ENCODE measurements at regions not wholly inside any gene's neighbourhood (a gene's known extent, or its start where the extent isn't known, plus 50 kb on each side); places are given as distances from the start of the nearest gene placed in this dataset.

DNA sequence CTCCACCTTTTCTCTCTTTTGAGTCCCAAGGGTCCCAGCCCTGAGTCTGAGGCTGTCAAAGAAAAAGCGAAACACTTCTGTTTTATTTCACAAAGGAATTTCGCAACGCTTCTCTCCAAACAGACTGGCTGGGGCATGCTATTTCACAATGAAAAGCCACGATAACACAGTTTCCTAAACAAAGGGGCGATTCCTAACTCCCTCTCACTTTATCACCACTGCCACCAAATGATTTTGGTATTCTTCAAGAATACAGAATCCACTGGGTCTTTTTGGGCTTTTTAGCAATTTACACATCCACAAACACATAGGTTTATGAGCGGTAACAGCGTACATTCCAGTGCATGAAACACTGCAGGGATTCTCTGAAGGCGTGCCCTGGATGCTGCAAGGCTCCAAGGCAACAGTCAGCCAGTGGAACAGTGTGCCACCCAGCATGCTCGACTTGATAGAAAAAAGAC, 161.2 kb downstream of the DAD1 start:
- no peaks in the 10 kb centered on the region for H3K27me3 Mint-ChIP-seq (ENCODE audit: low read depth)
- TF ChIP-seq, protein P1, sequence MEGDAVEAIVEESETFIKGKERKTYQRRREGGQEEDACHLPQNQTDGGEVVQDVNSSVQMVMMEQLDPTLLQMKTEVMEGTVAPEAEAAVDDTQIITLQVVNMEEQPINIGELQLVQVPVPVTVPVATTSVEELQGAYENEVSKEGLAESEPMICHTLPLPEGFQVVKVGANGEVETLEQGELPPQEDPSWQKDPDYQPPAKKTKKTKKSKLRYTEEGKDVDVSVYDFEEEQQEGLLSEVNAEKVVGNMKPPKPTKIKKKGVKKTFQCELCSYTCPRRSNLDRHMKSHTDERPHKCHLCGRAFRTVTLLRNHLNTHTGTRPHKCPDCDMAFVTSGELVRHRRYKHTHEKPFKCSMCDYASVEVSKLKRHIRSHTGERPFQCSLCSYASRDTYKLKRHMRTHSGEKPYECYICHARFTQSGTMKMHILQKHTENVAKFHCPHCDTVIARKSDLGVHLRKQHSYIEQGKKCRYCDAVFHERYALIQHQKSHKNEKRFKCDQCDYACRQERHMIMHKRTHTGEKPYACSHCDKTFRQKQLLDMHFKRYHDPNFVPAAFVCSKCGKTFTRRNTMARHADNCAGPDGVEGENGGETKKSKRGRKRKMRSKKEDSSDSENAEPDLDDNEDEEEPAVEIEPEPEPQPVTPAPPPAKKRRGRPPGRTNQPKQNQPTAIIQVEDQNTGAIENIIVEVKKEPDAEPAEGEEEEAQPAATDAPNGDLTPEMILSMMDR (IDR thresholded peaks at IDR 0.05) = no peak
- peak overlapping the region; percentile 81 for H3K27ac Mint-ChIP-seq (ENCODE audit: unreplicated experiment)
- H3K36me3 Mint-ChIP-seq (ENCODE audit: low read depth) = no peaks in the 10 kb centered on the region
- no peak for DNase-seq (ENCODE audit: low spot score)
- H3K9me3 Mint-ChIP-seq (ENCODE audit: low read depth) = no peaks in the 10 kb centered on the region
- peak overlapping the region; percentile 52 for H3K4me3 Mint-ChIP-seq (ENCODE audit: unreplicated experiment)
- H3K4me1 Mint-ChIP-seq (ENCODE audit: low read depth) = peaks cover 53% of the 10 kb centered on the region

DNA sequence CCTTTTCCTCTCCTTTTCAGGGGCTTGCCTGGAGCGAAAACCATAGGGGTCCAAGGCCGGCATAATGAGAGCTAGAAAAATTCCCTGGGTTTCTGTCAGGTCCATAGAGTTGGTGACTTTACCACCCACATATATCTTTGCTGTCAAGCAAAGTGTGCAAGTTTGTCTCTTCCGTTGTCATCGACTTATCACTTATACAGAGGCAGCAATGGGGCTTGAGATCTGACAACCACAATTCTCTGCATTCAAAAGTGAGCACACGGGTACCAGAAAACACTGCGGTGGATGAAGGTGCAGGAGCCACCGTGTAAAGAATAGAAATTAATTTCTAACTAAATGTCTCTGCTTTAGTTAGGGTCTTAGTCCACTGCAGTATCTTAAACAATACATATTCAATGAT, 162.3 kb downstream of the DAD1 start:
- Mint-ChIP-seq H3K4me3 (ENCODE audit: unreplicated experiment) (no peak overlapping the region), H3K27me3 (ENCODE audit: low read depth) (no peaks in the 10 kb centered on the region), H3K9me3 (ENCODE audit: low read depth) (no peaks in the 10 kb centered on the region), H3K27ac (ENCODE audit: unreplicated experiment) (no peak overlapping the region), H3K36me3 (ENCODE audit: low read depth) (no peaks in the 10 kb centered on the region), H3K4me1 (ENCODE audit: low read depth) (peaks cover 43% of the 10 kb centered on the region)
- no peak for DNase-seq (ENCODE audit: low spot score)
- TF ChIP-seq, protein P1 (IDR thresholded peaks at IDR 0.05) = no peak

DNA sequence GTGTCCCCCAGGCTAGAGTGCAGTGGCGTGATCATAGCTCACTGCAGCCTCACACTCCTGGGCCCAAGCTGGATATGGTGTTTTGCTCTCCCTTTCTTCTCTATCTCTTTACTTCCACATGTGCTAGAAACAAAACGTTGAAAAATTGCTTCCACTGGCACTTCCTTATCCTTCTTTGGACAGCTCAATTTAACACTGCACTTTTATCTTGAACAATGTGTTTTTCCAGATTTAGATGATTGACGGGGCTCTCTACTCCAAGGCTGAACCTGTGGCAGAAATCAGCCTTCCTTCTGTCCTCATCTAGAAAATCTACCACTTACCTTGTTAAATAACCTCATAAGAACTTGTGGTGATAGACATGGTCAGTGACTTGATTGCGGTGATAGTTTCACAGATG, 165.1 kb downstream of the DAD1 start:
- Mint-ChIP-seq H3K36me3 (ENCODE audit: low read depth) (no peaks in the 10 kb centered on the region), H3K4me3 (ENCODE audit: unreplicated experiment) (no peak overlapping the region), H3K27ac (ENCODE audit: unreplicated experiment) (no peak overlapping the region), H3K27me3 (ENCODE audit: low read depth) (no peaks in the 10 kb centered on the region), H3K4me1 (ENCODE audit: low read depth) (peaks cover 34% of the 10 kb centered on the region), H3K9me3 (ENCODE audit: low read depth) (no peaks in the 10 kb centered on the region)
- no peak for DNase-seq (ENCODE audit: low spot score)
- TF ChIP-seq, protein P1 (IDR thresholded peaks at IDR 0.05) = no peak

DNA sequence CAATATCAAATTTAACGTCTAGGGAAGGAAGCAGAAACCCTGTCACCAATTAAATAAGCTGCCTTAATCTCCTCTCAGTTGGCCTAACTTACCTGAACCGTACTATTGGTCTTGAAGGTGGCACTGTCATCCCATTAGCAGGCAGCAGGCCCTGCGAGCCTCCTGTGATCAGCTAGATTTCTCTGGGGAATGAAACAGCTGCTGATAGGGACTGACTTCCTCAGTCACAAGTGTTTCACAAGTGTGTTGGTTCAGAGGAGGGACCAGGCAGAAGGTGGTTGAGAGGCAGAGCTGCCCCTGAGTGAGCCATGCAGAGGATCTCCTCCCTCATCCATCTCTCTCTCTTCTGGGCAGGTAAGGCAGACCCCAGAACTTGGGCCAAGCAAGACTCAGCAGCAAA, 166.8 kb downstream of the DAD1 start:
- TF ChIP-seq, protein P1 (IDR thresholded peaks at IDR 0.05) = no peak
- Mint-ChIP-seq H3K9me3 (ENCODE audit: low read depth) (no peaks in the 10 kb centered on the region), H3K27ac (ENCODE audit: unreplicated experiment) (no peak overlapping the region), H3K4me1 (ENCODE audit: low read depth) (peaks cover 20% of the 10 kb centered on the region), H3K27me3 (ENCODE audit: low read depth) (no peaks in the 10 kb centered on the region), H3K4me3 (ENCODE audit: unreplicated experiment) (no peak overlapping the region), H3K36me3 (ENCODE audit: low read depth) (no peaks in the 10 kb centered on the region)
- DNase-seq (ENCODE audit: low spot score) = no peak

DNA sequence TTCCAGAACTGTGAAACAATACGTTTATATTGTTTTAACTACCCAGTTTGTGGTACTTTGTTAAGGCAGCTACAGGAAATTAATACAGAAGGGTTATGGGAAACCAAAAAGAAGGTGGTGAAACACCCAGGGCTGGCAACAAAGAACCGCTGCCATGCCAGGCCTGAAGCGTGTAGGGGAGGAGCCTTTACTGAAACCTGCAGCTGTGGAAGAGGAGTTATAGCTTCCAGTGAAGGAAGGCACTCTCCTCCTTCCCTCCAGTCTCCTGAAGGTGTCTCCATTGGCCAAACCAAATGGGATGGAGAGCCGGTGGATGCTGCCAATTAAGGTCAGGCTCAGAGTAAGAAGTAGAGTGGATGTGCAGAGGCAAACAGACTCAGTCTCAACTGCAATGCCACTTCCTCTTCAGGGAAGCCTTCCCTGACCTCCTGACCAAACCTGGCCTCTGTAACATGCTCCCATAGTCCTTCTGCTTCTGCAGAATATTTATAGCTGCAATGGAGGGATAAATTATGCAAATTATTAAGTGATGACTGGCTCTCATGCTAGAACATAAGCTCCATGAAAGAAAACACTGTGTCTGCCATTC, 168.3 kb downstream of the DAD1 start:
- no peaks in the 10 kb centered on the region for H3K9me3 Mint-ChIP-seq (ENCODE audit: low read depth)
- no peak overlapping the region for H3K27ac Mint-ChIP-seq (ENCODE audit: unreplicated experiment)
- TF ChIP-seq, protein P1 (IDR thresholded peaks at IDR 0.05) = no peak
- H3K27me3 Mint-ChIP-seq (ENCODE audit: low read depth) = no peaks in the 10 kb centered on the region
- H3K36me3 Mint-ChIP-seq (ENCODE audit: low read depth) = no peaks in the 10 kb centered on the region
- no peak overlapping the region for H3K4me3 Mint-ChIP-seq (ENCODE audit: unreplicated experiment)
- H3K4me1 Mint-ChIP-seq (ENCODE audit: low read depth) = peaks cover 18% of the 10 kb centered on the region
- no peak for DNase-seq (ENCODE audit: low spot score)
